C4-2B (cell line): ENCODE measurements at regions not wholly inside any gene's neighbourhood (a gene's known extent, or its start where the extent isn't known, plus 50 kb on each side); places are given as distances from the start of the nearest gene placed in this dataset.

ENCODE experiments used
- H3K27ac ChIP-seq: fragments of 450-650 bp; 2 replicates; pipeline ENCODE4 v1.5.1; 2017
- ZFX ChIP-seq: fragments of 450-650 bp; IDR thresholded peaks from 2 replicates; pipeline ENCODE4 v1.6.1; 2017
- TF ChIP-seq, protein P1 (sequence below): fragments of 450-650 bp; conservative IDR thresholded peaks from 2 replicates; pipeline ENCODE4 v1.5.1; 2017; ENCODE audit warnings: mild to moderate bottlenecking

DNA sequence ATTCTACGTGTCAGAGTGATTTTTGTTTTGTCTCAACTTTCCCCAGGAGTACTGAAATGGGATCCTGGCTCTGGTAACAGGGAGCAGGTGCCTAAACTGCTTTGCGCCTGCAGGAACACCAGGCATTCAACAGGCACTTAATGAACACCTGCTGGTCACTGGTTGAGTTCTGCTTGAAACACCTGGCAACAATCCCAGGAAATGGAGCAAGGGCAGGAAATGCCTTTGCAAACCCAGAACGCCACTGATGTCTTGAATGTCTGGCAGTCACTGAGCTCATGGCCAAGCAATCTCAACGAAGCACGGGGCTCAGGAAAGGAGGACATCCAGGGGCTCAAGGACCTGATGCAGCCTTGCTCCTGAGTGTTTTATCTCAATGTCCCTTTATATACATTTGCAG lies 360.0 kb upstream of the RAB6C start:
- no peak overlapping the region for H3K27ac ChIP-seq
- TF ChIP-seq, protein P1, sequence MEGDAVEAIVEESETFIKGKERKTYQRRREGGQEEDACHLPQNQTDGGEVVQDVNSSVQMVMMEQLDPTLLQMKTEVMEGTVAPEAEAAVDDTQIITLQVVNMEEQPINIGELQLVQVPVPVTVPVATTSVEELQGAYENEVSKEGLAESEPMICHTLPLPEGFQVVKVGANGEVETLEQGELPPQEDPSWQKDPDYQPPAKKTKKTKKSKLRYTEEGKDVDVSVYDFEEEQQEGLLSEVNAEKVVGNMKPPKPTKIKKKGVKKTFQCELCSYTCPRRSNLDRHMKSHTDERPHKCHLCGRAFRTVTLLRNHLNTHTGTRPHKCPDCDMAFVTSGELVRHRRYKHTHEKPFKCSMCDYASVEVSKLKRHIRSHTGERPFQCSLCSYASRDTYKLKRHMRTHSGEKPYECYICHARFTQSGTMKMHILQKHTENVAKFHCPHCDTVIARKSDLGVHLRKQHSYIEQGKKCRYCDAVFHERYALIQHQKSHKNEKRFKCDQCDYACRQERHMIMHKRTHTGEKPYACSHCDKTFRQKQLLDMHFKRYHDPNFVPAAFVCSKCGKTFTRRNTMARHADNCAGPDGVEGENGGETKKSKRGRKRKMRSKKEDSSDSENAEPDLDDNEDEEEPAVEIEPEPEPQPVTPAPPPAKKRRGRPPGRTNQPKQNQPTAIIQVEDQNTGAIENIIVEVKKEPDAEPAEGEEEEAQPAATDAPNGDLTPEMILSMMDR = no peak
- TF ChIP-seq ZFX = no peak

DNA sequence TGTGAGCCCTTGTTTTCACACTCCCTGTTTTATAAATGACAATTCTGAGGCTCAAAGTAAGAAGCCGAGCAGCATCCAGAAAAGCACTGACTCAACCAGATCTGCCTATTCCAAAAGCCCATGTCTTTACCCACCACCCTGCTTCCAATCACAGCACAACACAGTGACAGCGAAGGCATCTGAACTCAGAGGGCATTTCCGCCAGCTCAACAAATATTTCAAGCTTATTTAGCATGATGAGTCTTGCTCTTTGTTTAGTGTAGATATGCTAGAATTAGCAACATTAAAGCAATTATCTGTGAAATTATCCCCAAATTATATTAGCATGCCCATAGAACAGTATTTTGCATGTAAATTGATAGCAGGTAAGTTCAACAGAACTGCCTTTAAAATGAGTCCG lies 359.1 kb upstream of the RAB6C start:
- TF ChIP-seq, protein P1 = no peak
- no peak for TF ChIP-seq ZFX
- H3K27ac ChIP-seq = no peak overlapping the region

DNA sequence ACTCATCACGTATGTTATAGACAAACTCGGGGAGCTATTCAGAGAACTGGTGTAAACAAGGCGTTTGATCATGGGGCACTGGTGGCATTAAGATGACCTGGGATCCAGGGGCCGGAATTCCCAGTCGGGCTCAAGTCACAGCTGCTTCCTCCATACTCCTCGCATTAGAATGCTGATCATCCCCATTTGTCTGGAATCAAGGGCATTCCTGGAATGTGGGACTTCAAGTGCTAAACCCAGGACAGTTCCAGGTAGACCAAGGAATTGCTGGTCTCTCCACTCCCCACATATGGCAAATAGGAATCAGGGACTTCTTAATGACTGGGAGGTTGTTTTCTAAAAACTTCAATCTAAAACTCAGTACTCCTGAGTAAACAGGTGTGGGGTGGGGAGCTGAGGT lies 355.7 kb upstream of the RAB6C start:
- H3K27ac ChIP-seq = no peak overlapping the region
- TF ChIP-seq ZFX = no peak
- TF ChIP-seq, protein P1 = no peak

DNA sequence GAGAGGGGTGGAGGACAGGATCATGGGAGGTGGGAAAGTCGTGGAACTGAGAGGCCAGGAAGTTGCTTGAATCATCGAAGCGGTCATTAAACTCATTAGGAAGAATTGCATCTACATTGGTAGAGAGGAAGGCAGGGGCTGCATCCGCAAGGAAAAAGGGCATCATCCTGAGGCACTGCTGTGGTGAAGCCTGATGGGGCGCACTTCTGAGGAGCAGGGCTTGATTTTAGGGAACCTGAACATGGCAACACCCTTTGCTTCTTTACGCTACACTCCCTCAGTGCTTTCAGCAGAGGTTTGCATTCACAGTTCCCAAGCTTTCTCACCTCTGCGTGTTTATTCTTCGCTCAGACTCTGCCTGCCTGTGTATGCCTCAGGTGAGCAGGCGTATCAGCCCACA lies 352.0 kb upstream of the RAB6C start:
- TF ChIP-seq, protein P1 = no peak
- no peak for TF ChIP-seq ZFX
- no peak overlapping the region for H3K27ac ChIP-seq

DNA sequence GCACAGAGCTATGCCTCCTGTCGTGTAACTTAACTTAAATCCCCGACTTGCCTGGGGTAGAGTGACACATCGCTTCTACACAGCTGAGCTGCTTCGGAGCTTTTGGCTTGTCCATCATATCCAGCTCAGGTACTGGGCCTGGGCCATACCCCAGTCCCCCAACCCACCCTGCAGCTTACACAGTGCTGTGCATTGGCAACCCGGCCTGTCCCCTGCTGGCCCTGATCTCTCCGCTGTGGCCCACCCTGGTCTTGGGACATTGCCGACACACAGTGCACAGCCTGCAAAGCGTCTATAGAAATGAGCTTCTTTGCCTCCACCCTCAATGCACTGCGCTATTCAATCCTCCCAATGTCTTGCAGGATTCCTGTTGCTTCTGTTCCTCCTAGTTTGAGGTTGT lies 342.8 kb upstream of the RAB6C start:
- no peak overlapping the region for H3K27ac ChIP-seq
- TF ChIP-seq, protein P1 = no peak
- TF ChIP-seq ZFX = no peak

DNA sequence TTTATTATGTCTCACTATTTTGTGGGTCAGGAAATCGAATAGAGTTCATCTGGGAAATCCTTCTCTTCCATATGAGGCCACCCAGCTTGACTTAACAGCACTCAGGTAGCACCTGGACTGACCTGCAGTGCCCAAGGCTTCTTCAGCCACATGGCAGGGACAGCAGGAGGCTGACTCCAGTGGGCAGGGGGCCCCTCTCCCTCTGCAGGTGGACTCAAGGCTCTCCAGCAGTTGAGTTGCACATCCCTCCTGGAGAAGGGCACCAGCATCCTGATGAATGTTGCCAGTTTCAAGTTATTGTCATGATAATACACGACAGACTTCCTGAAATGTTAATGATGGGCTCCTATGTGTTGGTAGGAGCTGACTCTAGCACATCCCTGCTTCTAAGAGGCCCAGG lies 338.1 kb upstream of the RAB6C start:
- TF ChIP-seq, protein P1 = no peak
- TF ChIP-seq ZFX = no peak
- no peak overlapping the region for H3K27ac ChIP-seq

DNA sequence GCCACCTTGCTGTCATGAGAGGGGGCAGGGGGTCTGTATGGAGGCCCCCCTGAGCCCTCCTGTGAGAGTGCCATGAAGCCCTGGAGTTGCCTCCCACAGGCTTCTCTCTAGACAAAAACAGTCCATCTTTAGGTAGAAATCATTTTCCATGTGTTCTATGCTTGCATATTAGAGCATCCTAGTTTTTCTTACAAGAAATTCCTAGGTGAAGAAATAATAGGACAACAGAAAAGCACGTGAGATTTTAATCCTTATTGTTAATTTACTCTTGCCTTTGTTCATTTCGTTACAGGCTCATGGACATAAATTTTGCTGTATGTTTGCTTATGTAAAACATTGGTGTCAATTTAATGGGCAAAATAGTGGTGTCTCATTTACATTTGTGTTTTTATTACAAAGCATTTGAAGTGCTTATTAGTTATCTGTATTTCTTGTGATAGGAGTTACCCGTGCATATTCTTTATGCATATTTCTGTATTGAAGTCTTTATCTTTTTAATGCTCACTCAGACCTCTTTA lies 336.9 kb upstream of the RAB6C start:
- no peak for TF ChIP-seq ZFX
- TF ChIP-seq, protein P1 = no peak
- H3K27ac ChIP-seq = no peak overlapping the region
